K562 (cell line): ENCODE measurements at regions not wholly inside any gene's neighbourhood (a gene's known extent, or its start where the extent isn't known, plus 50 kb on each side); places are given as distances from the start of the nearest gene placed in this dataset.

Experiments used
- C11orf30 ChIP-seq: fragments of 450-650 bp; IDR thresholded peaks from 2 replicates; pipeline ENCODE4 v1.6.1; 2016; ENCODE audit warnings: low read depth, mild to moderate bottlenecking
- FOXA3 ChIP-seq, 2 experiments: fragments of 450-650 bp in 1 of 2; sonication (generic) in 1 of 2; formaldehyde crosslinking; IDR thresholded peaks in 1 of 2; conservative IDR thresholded peaks in 1 of 2; 2 replicates each; pipeline versions ENCODE4 v1.4.0 to v1.8.0; 2020 to 2022; ENCODE audit warnings: mild to moderate bottlenecking in 2 of 2, missing genetic modification reagents in 1 of 2
- FOXM1 ChIP-seq, 2 experiments: fragments of 450-650 bp in 1 of 2; sonication (generic) in 1 of 2; formaldehyde crosslinking in 1 of 2; IDR thresholded peaks; 2 replicates each; pipeline versions ENCODE4 v1.6.1 to v1.9.0; 2017 to 2022; ENCODE audit warnings: low read depth in 2 of 2, mild to moderate bottlenecking in 2 of 2, missing genetic modification reagents in 1 of 2, moderate library complexity in 1 of 2
- MED1 ChIP-seq: sonication (generic); formaldehyde crosslinking; IDR thresholded peaks from 2 replicates; pipeline ENCODE4 v1.8.1; 2023; ENCODE audit warnings: missing genetic modification reagents, borderline replicate concordance
- MYBL2 ChIP-seq, 2 experiments: fragments of 450-650 bp in 1 of 2; sonication (generic) in 1 of 2; formaldehyde crosslinking in 1 of 2; IDR thresholded peaks; 2 replicates each; pipeline versions ENCODE4 v1.6.1 to v1.8.1; 2017 to 2022; ENCODE audit warnings: borderline replicate concordance in 1 of 2, inconsistent platforms in 1 of 2, low read depth in 1 of 2, mild to moderate bottlenecking in 1 of 2, missing genetic modification reagents in 1 of 2, moderate library complexity in 1 of 2
- SMARCA4 ChIP-seq: fragments of 450-650 bp; IDR thresholded peaks from 2 replicates; pipeline ENCODE4 v1.6.1; 2016
- YY1 ChIP-seq, 3 experiments: IDR thresholded peaks; 2 replicates each; pipeline ENCODE4 v1.6.1; 2011; ENCODE audit warnings: low read length in 2 of 3, mild to moderate bottlenecking in 2 of 3, moderate library complexity in 2 of 3, borderline replicate concordance in 1 of 3, control low read depth in 1 of 3, low read depth in 1 of 3; ENCODE audit not compliant: insufficient read depth in 3 of 3, insufficient replicate concordance in 2 of 3, control insufficient read depth in 1 of 3, insufficient read length in 1 of 3; ENCODE audit errors: extremely low read depth in 1 of 3
- ZC3H4 ChIP-seq: sonication (generic); formaldehyde crosslinking; IDR thresholded peaks from 2 replicates; pipeline ENCODE4 v1.9.0; 2021; ENCODE audit warnings: missing genetic modification reagents, borderline replicate concordance
- ZNF324 ChIP-seq: fragments of 250-450 bp; sonication (Bioruptor Pico); IDR thresholded peaks from 2 replicates; pipeline ENCODE4 v1.4.0; 2020; ENCODE audit warnings: mild to moderate bottlenecking
- TF ChIP-seq, protein P1 (sequence below): fragments of 150-350 bp; conservative IDR thresholded peaks from 2 replicates; pipeline ENCODE4 v1.6.1; 2014; ENCODE audit warnings: low read length
- TF ChIP-seq, protein P2 (sequence below): IDR thresholded peaks from 2 replicates; pipeline ENCODE4 v1.6.1; 2011; ENCODE audit warnings: borderline replicate concordance, low read depth, mild to moderate bottlenecking, moderate library complexity, low read length; ENCODE audit not compliant: insufficient read depth, poor library complexity, severe bottlenecking

DNA sequence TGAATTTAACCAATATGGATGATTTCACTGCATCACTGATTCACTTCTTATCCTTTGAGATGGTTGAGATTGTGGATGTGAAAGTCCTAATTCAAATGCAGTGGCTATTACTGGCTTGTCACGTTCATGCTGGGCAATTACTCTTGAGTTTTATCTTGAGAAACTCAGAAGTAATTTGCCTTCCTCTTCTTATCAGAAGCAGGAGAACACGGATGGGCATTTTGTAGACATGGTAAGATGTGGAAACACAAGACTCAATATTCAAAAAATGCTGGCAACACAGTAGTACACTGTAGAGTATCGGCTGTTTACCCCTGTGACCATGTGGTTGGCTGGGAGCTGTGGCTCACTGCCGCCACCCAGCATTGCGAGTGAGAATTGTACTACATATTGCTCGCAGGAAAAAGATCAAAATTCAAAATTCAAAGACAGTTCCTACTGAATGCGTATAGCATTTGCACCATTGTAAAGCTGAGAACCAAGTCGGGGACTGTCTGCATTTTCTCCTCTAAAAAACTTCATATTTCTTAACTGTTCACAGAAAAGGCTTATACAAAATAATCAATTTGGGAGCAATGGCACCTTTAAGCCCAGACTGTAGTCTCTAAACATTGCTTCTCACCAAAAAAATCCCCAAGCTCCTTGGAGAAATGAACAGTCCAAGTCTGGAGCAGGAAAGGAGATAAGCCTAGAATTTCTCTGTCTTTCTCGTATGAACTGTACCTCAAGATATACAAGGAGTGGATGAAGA is 61.9 kb upstream of the ELOVL5 start (continued):
- TF ChIP-seq, protein P1, sequence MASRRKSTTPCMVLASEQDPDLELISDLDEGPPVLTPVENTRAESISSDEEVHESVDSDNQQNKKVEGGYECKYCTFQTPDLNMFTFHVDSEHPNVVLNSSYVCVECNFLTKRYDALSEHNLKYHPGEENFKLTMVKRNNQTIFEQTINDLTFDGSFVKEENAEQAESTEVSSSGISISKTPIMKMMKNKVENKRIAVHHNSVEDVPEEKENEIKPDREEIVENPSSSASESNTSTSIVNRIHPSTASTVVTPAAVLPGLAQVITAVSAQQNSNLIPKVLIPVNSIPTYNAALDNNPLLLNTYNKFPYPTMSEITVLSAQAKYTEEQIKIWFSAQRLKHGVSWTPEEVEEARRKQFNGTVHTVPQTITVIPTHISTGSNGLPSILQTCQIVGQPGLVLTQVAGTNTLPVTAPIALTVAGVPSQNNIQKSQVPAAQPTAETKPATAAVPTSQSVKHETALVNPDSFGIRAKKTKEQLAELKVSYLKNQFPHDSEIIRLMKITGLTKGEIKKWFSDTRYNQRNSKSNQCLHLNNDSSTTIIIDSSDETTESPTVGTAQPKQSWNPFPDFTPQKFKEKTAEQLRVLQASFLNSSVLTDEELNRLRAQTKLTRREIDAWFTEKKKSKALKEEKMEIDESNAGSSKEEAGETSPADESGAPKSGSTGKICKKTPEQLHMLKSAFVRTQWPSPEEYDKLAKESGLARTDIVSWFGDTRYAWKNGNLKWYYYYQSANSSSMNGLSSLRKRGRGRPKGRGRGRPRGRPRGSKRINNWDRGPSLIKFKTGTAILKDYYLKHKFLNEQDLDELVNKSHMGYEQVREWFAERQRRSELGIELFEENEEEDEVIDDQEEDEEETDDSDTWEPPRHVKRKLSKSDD, result 0 out of 2 replicates have a peak, but pooled peaks have one; percentile 53
- 0 out of 4 replicates have a peak, but pooled peaks of 1 of the 2 experiments have one; percentile 28 for TF ChIP-seq FOXA3 (CRISPR knock-in tag; conservative IDR thresholded peaks at IDR 0.05 in 1 of 2, IDR thresholded peaks at IDR 0.05 in 1 of 2)
- no peak for TF ChIP-seq YY1 (IDR thresholded peaks at IDR 0.05; ENCODE audit: borderline replicate concordance in 1 of 3, control insufficient read depth in 1 of 3, extremely low read depth in 1 of 3, insufficient read depth in 3 of 3, insufficient read length in 1 of 3, insufficient replicate concordance in 2 of 3, low read depth in 1 of 3, low read length in 2 of 3)
- TF ChIP-seq, protein P2, sequence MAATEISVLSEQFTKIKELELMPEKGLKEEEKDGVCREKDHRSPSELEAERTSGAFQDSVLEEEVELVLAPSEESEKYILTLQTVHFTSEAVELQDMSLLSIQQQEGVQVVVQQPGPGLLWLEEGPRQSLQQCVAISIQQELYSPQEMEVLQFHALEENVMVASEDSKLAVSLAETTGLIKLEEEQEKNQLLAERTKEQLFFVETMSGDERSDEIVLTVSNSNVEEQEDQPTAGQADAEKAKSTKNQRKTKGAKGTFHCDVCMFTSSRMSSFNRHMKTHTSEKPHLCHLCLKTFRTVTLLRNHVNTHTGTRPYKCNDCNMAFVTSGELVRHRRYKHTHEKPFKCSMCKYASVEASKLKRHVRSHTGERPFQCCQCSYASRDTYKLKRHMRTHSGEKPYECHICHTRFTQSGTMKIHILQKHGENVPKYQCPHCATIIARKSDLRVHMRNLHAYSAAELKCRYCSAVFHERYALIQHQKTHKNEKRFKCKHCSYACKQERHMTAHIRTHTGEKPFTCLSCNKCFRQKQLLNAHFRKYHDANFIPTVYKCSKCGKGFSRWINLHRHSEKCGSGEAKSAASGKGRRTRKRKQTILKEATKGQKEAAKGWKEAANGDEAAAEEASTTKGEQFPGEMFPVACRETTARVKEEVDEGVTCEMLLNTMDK, result no peak
- TF ChIP-seq ZC3H4 (CRISPR knock-in tag), result no peak
- TF ChIP-seq MED1 (CRISPR knock-in tag), result no peak
- no peak for TF ChIP-seq C11orf30
- no peak for TF ChIP-seq SMARCA4
- no peak for TF ChIP-seq ZNF324 (CRISPR knock-in tag)
- TF ChIP-seq MYBL2 (IDR thresholded peaks at IDR 0.05; ENCODE audit: low read depth), result peak; percentile 68
- no peak for TF ChIP-seq MYBL2 (CRISPR knock-in tag; IDR thresholded peaks at IDR 0.05; ENCODE audit: borderline replicate concordance)
- peak; percentile 88 for TF ChIP-seq FOXM1 (IDR thresholded peaks at IDR 0.05; ENCODE audit: low read depth)
- TF ChIP-seq FOXM1 (CRISPR knock-in tag; IDR thresholded peaks at IDR 0.05; ENCODE audit: low read depth), result no peak
